ENCODE measurements at regions not wholly inside any gene's neighbourhood (a gene's known extent, or its start where the extent isn't known, plus 50 kb on each side); places are given as distances from the start of the nearest gene placed in this dataset.

DNA sequence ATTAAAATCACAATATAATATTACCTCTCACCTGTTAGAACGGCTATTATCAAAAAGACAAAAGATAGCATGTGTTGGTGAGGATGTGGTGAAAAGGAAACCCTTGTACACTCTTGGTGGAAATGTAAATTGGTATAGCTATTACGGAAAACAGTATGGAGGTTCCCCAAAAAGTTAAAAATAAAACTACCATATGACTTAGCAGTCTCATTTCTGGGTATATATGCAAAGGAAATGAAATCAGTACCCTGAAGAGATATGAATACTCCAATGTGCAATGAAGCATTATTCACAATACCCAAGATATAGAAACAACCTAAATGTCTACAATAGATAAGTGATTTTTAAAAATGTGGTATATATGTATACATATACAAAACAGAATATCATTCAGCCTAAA lies 199.9 kb downstream of the SNX18 start:
- no peak overlapping the region for H3K27ac ChIP-seq (ENCODE audit: low read length)
- no peak for DNase-seq
- H3K27me3 ChIP-seq (ENCODE audit: control insufficient read depth, insufficient read depth, low read length), result no peaks in the 10 kb centered on the region
- 89% methylated on average over 2 of the region's 2 CpGs for WGBS (ENCODE audit: insufficient coverage, low lambda C conversion rate)
- H3K9me3 ChIP-seq (ENCODE audit: control insufficient read depth, low read depth, low read length), result peaks cover 3% of the 10 kb centered on the region
- H3K36me3 ChIP-seq (ENCODE audit: control insufficient read depth, insufficient read depth, low read length), result no peaks in the 10 kb centered on the region
- no peaks in the 10 kb centered on the region for H3K4me1 ChIP-seq (ENCODE audit: control insufficient read depth, insufficient read depth, low read length)
- H3K4me3 ChIP-seq (ENCODE audit: low read length), result no peak overlapping the region

DNA sequence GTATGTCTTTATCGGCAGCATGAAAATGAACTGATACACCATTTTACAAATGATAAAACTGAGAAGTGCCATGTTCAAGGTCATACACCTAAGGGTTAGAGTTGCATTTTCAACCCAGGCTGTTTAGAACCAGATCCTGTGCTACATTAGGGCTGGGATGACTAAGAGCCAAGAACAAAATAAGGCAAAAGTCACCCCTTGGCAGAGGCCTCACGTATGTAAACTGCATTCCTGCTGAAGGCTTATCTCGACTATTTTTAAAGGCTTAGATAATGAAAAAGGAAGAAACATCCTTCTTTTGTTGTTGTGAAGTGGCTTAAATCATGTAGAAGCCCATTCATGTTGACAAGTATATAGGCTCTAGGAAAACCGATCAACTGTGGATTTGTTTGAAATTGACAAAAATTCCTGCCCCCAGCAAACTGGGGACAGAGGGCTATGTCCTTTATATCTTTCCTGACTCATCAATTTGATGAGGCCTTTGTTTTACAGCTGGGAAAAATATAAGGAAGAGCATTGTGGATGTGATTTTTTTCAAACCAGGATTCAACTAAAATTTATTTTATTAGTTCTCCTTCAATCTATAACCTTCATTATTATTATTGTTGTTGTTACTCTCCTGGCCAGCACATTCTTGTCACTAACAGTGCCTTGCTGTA lies 196.5 kb downstream of the SNX18 start:
- DNase-seq, result peak; percentile 23 to 27
- H3K27me3 ChIP-seq (ENCODE audit: control insufficient read depth, insufficient read depth, low read length), result no peaks in the 10 kb centered on the region
- peaks cover 3% of the 10 kb centered on the region for H3K9me3 ChIP-seq (ENCODE audit: control insufficient read depth, low read depth, low read length)
- 0% methylated on average over 1 of the region's 4 CpGs for WGBS (ENCODE audit: insufficient coverage, low lambda C conversion rate)
- H3K4me3 ChIP-seq (ENCODE audit: low read length), result no peak overlapping the region
- no peaks in the 10 kb centered on the region for H3K36me3 ChIP-seq (ENCODE audit: control insufficient read depth, insufficient read depth, low read length)
- H3K4me1 ChIP-seq (ENCODE audit: control insufficient read depth, insufficient read depth, low read length), result no peaks in the 10 kb centered on the region
- H3K27ac ChIP-seq (ENCODE audit: low read length), result no peak overlapping the region

DNA sequence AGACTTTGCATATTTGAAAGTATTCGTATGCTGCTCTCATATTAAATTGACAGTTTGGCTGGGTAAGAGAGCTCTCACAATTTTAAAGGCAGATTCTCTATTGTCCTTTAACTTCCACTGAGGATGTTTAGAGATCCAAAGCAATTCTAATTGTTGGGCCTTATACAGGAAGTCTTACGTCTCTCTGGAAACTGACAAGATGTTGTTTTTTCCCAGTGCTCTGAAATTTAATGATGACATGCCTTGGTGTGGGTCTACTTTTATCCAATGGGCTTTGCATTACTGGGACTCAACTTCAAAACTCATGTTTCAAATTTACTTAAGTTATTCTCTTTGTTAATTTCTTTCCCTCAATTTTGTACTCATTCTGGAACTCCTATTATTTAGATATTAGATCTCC lies 191.5 kb downstream of the SNX18 start:
- H3K4me3 ChIP-seq (ENCODE audit: low read length), result no peak overlapping the region
- no peaks in the 10 kb centered on the region for H3K27me3 ChIP-seq (ENCODE audit: control insufficient read depth, insufficient read depth, low read length)
- no peaks in the 10 kb centered on the region for H3K4me1 ChIP-seq (ENCODE audit: control insufficient read depth, insufficient read depth, low read length)
- no peaks in the 10 kb centered on the region for H3K9me3 ChIP-seq (ENCODE audit: control insufficient read depth, low read depth, low read length)
- DNase-seq, result no peak
- WGBS (ENCODE audit: insufficient coverage, low lambda C conversion rate), result no CpG with 5 or more reads among the region's 2 CpGs
- no peak overlapping the region for H3K27ac ChIP-seq (ENCODE audit: low read length)
- H3K36me3 ChIP-seq (ENCODE audit: control insufficient read depth, insufficient read depth, low read length), result no peaks in the 10 kb centered on the region

DNA sequence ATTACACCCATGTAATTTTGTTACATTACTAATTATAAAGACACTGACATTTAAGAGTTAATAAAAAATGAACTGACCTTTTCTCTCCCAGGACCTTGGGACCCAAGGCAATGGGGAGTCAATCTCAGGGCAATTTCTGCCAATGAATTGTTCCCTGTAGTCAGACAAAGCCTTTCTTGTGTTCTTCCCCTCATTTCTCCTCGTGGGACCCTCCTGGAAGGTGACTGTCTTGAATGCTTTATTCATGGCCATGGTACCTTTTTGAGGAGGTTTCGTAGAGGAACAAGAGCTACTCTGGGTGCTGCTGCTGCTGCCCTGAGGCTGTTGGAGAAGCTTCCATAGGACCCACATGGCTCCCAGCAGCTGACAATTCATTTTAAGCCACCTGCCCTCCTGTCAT lies 190.3 kb downstream of the SNX18 start:
- Histone ChIP-seq H3K4me3 (ENCODE audit: low read length) (no peak overlapping the region), H3K4me1 (ENCODE audit: control insufficient read depth, insufficient read depth, low read length) (peaks cover 11% of the 10 kb centered on the region), H3K27me3 (ENCODE audit: control insufficient read depth, insufficient read depth, low read length) (no peaks in the 10 kb centered on the region), H3K36me3 (ENCODE audit: control insufficient read depth, insufficient read depth, low read length) (no peaks in the 10 kb centered on the region), H3K27ac (ENCODE audit: low read length) (no peak overlapping the region), H3K9me3 (ENCODE audit: control insufficient read depth, low read depth, low read length) (no peaks in the 10 kb centered on the region)
- no peak for DNase-seq
- no CpG with 5 or more reads among the region's 2 CpGs for WGBS (ENCODE audit: insufficient coverage, low lambda C conversion rate)

DNA sequence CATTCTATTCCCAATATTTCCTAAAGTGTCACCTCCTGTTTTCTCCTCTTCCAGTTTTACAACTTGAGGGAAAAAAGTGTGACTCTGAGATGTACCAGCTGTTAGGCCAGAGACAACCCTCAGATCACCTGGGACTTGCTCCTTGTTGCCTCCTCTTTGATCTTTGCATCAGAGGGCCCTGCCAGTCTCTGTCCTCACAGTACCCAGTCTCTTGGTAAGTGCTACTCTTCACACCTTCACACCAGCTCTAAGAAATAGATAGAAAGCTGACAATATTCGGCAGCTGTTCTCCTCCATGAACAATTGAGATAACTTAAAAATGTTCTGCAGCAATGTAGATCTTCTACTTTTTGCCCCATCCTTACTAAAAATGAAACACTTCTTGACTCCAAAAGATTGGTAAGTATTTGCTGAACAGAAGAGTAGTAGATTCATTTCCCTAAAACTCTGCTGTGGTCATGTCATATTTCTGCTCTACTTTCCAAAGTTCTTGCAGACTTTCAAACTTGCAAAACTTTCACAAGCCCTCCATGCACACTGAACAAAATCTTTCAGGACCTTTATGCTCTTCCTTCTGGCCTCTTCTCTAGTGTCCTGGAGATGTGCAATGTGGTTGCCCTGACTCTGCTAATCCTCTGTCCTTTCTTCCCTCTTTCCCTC lies 188.6 kb downstream of the SNX18 start:
- WGBS (ENCODE audit: insufficient coverage, low lambda C conversion rate), result 80% methylated on average over 1 of the region's 1 CpG
- no peaks in the 10 kb centered on the region for H3K9me3 ChIP-seq (ENCODE audit: control insufficient read depth, low read depth, low read length)

DNA sequence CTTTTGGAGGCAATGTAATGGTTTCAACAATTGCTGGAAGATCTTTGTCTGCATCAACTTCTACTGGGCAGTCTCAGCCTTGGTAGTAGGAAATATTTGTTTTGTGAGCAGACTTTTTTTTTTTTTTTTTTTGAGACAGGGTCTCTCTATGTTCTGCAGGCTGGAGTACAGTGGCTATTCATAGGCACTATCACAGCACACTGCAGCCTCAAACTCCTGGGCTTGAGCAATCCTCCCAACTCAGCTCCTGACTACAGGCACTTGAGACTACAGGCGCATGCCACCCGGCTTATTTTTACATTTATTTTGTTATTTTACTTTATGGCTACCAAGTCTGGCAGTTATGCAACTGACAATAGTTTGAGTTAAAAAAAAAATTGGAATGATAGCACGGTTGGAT lies 187.3 kb downstream of the SNX18 start:
- DNase-seq, result no peak
- H3K27me3 ChIP-seq (ENCODE audit: control insufficient read depth, insufficient read depth, low read length), result no peaks in the 10 kb centered on the region
- no peak overlapping the region for H3K27ac ChIP-seq (ENCODE audit: low read length)
- no peak overlapping the region for H3K4me3 ChIP-seq (ENCODE audit: low read length)
- peaks cover 18% of the 10 kb centered on the region for H3K4me1 ChIP-seq (ENCODE audit: control insufficient read depth, insufficient read depth, low read length)
- no CpG with 5 or more reads among the region's 3 CpGs for WGBS (ENCODE audit: insufficient coverage, low lambda C conversion rate)
- no peaks in the 10 kb centered on the region for H3K9me3 ChIP-seq (ENCODE audit: control insufficient read depth, low read depth, low read length)
- H3K36me3 ChIP-seq (ENCODE audit: control insufficient read depth, insufficient read depth, low read length), result no peaks in the 10 kb centered on the region

More for the DNA sequence above, 188.6 kb downstream of the SNX18 start:
- no peak overlapping the region for H3K27ac ChIP-seq (ENCODE audit: low read length)
- H3K4me3 ChIP-seq (ENCODE audit: low read length), result no peak overlapping the region
- DNase-seq, result no peak
- no peaks in the 10 kb centered on the region for H3K36me3 ChIP-seq (ENCODE audit: control insufficient read depth, insufficient read depth, low read length)
- peaks cover 18% of the 10 kb centered on the region for H3K4me1 ChIP-seq (ENCODE audit: control insufficient read depth, insufficient read depth, low read length)
- no peaks in the 10 kb centered on the region for H3K27me3 ChIP-seq (ENCODE audit: control insufficient read depth, insufficient read depth, low read length)

DNA sequence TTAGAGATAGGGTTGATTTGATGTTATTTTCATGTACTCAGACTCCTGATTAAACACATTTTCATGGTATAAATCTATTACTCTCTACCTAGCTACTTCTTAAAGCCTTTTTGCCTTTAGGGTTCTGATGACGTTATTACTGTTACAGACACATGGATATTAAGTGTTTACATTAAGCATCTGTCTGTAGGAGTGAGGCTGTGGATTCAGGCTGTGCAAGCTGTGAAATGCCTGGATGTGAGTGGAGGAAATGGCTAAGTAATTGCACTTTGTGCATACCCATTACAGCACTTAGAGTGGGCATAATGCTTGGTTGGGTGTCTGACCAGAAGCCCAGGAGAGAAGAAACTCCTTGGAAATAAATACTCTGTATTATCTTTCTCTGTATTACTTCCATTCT lies 186.8 kb downstream of the SNX18 start:
- H3K27me3 ChIP-seq (ENCODE audit: control insufficient read depth, insufficient read depth, low read length), result no peaks in the 10 kb centered on the region
- peak overlapping the region; percentile 67 for H3K27ac ChIP-seq (ENCODE audit: low read length)
- no peak for DNase-seq
- WGBS (ENCODE audit: insufficient coverage, low lambda C conversion rate), result no CpG with 5 or more reads among the region's 1 CpG
- H3K9me3 ChIP-seq (ENCODE audit: control insufficient read depth, low read depth, low read length), result no peaks in the 10 kb centered on the region
- no peak overlapping the region for H3K4me3 ChIP-seq (ENCODE audit: low read length)
- no peaks in the 10 kb centered on the region for H3K36me3 ChIP-seq (ENCODE audit: control insufficient read depth, insufficient read depth, low read length)
- H3K4me1 ChIP-seq (ENCODE audit: control insufficient read depth, insufficient read depth, low read length), result peaks cover 18% of the 10 kb centered on the region

DNA sequence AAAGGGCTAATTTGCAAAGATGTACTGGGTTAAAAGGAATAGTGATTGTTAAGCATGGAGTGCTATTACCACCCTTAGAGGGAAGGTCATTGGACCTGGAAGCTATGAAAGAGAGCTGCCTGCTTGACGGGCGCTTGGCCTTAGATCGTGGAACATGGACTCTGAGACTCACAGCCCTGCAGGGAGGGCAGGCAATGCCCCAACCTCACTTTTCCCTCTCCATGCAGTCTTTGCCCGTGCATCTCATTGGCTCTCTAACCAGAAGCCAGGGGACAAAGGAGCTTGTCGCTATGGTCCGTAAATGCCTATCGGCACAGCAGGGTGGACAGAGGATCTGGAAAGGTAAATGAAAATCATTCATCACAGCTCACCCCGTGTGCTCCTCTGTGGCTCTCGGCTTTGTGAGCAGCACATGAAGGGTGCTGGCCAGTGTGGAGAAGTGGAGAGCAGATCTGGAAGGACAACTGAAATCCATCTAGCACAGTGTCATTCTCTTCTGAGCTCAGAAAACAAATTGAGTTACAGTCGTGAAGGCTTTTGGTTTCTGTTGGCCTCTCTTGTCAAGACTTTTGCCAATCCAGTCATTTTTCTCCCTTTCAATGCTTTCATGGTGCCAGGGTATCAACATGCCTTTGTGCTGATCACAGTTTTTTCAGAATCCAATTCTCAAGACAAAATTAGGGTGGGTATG lies 186.2 kb downstream of the SNX18 start:
- peaks cover 18% of the 10 kb centered on the region for H3K4me1 ChIP-seq (ENCODE audit: control insufficient read depth, insufficient read depth, low read length)
- no peaks in the 10 kb centered on the region for H3K36me3 ChIP-seq (ENCODE audit: control insufficient read depth, insufficient read depth, low read length)
- DNase-seq, result peak; percentile 66 to 78
- H3K27ac ChIP-seq (ENCODE audit: low read length), result peak overlapping the region; percentile 67
- no peaks in the 10 kb centered on the region for H3K27me3 ChIP-seq (ENCODE audit: control insufficient read depth, insufficient read depth, low read length)
- no peaks in the 10 kb centered on the region for H3K9me3 ChIP-seq (ENCODE audit: control insufficient read depth, low read depth, low read length)
- WGBS (ENCODE audit: insufficient coverage, low lambda C conversion rate), result no CpG with 5 or more reads among the region's 10 CpGs
- no peak overlapping the region for H3K4me3 ChIP-seq (ENCODE audit: low read length)

DNA sequence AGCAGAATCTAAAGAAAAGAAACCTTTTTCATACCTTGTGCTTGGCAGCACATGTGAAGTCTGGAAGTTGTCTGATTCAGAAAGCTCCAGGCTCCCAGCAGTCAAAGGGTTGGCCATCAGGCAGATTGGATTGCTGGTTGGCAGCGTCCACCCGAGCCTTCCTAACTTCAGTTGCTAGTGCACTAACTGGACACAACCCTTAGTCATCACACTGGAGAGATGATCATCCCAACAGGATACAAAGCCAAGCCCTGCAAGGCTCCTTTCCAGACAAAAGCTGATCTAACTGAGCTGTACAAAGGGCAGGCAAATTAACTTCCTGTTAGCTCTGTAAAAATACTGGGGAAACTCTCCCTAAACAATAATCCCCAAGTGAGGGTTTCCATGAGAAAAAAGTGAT lies 185.6 kb downstream of the SNX18 start:
- Histone ChIP-seq H3K27me3 (ENCODE audit: control insufficient read depth, insufficient read depth, low read length) (no peaks in the 10 kb centered on the region), H3K4me1 (ENCODE audit: control insufficient read depth, insufficient read depth, low read length) (peaks cover 18% of the 10 kb centered on the region), H3K4me3 (ENCODE audit: low read length) (no peak overlapping the region), H3K9me3 (ENCODE audit: control insufficient read depth, low read depth, low read length) (no peaks in the 10 kb centered on the region), H3K36me3 (ENCODE audit: control insufficient read depth, insufficient read depth, low read length) (no peaks in the 10 kb centered on the region), H3K27ac (ENCODE audit: low read length) (peak overlapping the region; percentile 67)
- WGBS (ENCODE audit: insufficient coverage, low lambda C conversion rate), result no CpG with 5 or more reads among the region's 2 CpGs
- peak in 1 of 2 donors; percentile 73 for DNase-seq

DNA sequence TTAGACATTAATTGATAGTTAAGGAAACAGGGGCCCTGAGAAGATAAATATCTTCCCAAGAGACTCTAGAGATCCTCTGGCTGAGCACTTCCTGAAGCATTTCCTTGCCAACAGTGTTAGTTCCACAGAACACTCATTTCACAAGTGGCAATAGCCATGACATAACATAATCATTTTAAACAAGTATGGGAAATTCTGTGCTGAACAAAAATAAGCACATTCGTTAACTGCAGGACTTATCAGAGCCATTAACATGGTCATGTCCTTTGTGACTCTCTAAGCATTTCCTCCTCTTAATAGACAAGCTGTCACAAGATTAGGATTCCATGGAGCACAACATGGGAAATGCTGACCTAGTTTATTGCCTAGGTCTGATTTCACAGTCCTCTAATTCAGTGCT lies 184.9 kb downstream of the SNX18 start:
- Histone ChIP-seq H3K27ac (ENCODE audit: low read length) (peak overlapping the region; percentile 67), H3K4me1 (ENCODE audit: control insufficient read depth, insufficient read depth, low read length) (peaks cover 18% of the 10 kb centered on the region), H3K27me3 (ENCODE audit: control insufficient read depth, insufficient read depth, low read length) (no peaks in the 10 kb centered on the region), H3K4me3 (ENCODE audit: low read length) (no peak overlapping the region), H3K36me3 (ENCODE audit: control insufficient read depth, insufficient read depth, low read length) (no peaks in the 10 kb centered on the region), H3K9me3 (ENCODE audit: control insufficient read depth, low read depth, low read length) (no peaks in the 10 kb centered on the region)
- no CpG with 5 or more reads among the region's 1 CpG for WGBS (ENCODE audit: insufficient coverage, low lambda C conversion rate)
- DNase-seq, result peak; percentile 44 to 61

Measured in large intestine (tissue), 3 donors.